ENCODE measurements at regions not wholly inside any gene's neighbourhood (a gene's known extent, or its start where the extent isn't known, plus 50 kb on each side); places are given as distances from the start of the nearest gene placed in this dataset.

- no peak for TF ChIP-seq POLR2AphosphoS5 (IDR thresholded peaks at IDR 0.05; ENCODE audit: low read depth, low read length)
- no peak for TF ChIP-seq TAF1 (IDR thresholded peaks at IDR 0.05; ENCODE audit: borderline replicate concordance, insufficient read depth, low read length)
- no peak for TF ChIP-seq SIN3A (IDR thresholded peaks at IDR 0.05; ENCODE audit: borderline replicate concordance, insufficient read depth, low read length)
Measured at GRCh38 chr13:79933389-79933788, 407.5 kb downstream of the SPRY2 start.

All from PFSK-1 (cell line).